HG03575 (cell line): ENCODE measurements at regions not wholly inside any gene's neighbourhood (a gene's known extent, or its start where the extent isn't known, plus 50 kb on each side); places are given as distances from the start of the nearest gene placed in this dataset.
"Not testable (repeated sequence)": the region's sequence is repeated elsewhere in the genome, so short reads cannot be mapped to it uniquely, and the experiment has no call there.

Experiments used
- ATAC-seq: cut with Tn5 transposase; IDR thresholded peaks from one replicate; pipeline ENCODE4 v1.9.1; 2021; ENCODE audit not compliant: unreplicated experiment, insufficient number of reproducible peaks, low FRiP score; ENCODE audit errors: extremely low read depth

DNA sequence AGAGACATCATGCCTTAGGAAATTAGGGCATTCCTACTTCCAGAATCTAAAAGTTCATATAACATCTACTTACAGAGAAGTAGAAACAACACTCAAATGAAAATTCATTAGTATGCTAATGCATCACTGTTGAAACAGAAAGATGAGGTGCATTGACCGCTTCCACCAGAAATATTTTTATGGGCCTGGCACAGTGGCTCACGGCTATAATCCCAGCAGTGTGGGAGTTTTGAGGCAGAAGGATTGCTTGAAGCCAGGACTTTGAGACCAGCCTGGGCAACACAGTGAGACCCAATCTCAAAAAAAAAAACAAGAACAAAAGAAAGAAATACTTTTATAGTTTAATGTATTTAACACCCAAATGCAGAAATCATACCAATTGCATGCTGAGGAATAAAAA, 220.9 kb downstream of the SKIDA1 start:
- no peak for ATAC-seq

DNA sequence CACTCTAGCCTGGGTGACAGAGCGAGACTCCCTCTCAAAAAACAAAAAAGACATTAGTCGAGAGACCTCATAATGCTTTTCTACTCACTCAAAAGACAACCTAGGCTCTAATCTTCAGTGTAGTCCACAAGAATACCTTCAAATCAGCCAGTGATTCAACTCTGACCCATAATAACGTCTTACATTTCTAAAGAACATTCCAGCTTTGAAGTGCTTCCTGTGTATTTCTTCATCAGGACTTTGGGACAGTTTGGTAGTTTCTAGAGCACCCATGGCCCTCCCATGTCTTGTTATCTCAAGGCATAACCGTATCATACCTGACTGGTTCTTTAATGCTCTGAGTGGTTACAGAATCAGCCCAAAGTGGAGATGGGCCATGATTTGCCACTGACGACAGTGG, 221.3 kb downstream of the SKIDA1 start:
- ATAC-seq = no peak

DNA sequence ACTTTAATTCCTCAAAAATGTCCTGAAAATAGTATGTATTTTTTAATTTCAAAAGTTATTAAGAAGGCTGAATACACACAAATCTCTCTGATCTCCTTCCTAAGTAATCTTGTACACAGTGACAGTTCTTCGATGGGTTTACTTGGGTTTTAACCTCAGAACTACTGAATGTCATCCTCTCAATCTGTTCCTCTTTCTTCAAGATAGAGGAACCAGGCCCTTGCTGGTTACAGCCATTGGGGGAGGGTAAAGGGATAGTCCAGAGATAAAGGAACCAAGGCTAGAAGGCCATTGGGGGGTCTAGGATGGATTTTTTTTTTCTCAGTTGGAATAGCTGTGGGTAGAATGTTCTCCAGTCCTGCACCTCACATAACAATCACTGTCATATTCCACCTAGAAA, 224.9 kb downstream of the SKIDA1 start:
- ATAC-seq = no peak

DNA sequence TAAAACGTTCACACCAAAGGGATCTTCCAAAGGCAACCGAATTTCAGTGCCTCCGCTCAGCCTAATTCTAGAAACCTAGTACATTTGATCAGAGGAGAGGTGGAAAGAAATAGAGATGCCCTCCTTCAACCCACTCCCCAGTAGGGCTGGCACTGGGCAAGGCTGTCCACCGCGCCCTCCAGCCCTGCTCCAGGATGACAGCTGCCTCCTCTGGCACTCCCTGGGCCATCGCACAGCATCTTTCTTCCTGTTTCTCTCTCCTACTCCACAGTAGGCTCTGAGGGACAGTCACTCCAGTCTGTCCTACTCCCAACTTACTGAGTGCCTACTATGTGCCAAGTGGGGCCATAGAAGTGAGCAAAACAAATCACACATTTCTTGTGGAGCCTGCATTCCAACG, 226.2 kb downstream of the SKIDA1 start:
- no peak for ATAC-seq

DNA sequence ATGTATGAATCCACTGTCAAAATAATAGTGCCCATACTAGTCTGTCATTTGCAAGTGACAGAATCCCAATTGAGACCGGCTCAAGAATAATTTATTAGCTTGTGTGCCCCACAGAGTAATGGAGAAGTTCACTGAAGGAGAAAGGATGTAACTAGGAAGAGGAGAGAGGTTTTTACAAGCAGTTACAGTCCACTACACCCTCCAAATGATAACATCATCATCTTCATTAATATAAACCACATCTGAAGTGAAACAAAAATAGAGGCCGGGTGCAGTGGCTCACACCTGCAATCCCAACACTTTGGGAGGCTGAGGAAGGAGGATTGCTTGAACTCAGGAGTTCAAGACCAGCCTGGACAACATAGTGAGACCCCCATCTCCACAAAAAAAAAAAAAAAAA, 226.8 kb downstream of the SKIDA1 start:
- no peak for ATAC-seq

GRCh38 chr10:21297603-21298383, 227.7 kb downstream of the SKIDA1 start:
- ATAC-seq = no peak

DNA sequence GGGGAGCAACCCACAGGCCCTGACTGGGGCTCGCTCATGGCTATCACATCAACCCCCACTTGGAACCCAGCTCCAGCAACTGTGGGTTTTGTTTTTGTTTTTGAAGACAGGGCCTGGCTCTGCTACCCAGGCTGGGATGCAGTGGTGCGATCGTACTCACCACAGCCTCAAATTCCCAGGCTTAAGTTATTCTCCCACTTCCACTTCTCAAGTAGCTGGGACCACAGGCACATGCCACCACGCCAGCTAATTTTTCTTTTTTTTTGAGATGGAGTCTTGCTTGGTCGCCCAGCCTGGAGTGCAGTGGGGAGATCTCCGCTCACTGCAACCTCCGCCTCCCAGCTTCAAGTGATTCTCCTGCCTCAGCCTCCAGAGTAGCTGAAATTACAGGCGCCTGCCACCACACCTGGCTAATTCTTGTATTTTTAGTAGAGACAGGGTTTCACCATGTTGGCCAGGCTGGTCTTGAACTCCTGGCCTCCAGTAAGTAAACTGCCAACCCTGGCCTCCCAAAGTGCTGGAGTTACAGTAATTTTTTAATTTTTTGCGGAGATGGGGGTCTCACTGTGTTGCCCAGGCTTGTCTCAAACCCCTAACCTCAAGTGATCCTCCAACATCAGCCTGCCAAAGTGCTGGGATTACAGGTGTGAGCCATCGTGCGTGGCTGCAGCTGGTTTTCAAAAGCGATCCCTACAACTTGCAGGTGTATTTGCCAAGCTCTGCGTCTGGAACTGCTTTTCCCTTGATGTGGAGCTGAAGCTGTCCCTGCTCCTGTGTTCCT, 228.7 kb downstream of the SKIDA1 start:
- no peak for ATAC-seq

DNA sequence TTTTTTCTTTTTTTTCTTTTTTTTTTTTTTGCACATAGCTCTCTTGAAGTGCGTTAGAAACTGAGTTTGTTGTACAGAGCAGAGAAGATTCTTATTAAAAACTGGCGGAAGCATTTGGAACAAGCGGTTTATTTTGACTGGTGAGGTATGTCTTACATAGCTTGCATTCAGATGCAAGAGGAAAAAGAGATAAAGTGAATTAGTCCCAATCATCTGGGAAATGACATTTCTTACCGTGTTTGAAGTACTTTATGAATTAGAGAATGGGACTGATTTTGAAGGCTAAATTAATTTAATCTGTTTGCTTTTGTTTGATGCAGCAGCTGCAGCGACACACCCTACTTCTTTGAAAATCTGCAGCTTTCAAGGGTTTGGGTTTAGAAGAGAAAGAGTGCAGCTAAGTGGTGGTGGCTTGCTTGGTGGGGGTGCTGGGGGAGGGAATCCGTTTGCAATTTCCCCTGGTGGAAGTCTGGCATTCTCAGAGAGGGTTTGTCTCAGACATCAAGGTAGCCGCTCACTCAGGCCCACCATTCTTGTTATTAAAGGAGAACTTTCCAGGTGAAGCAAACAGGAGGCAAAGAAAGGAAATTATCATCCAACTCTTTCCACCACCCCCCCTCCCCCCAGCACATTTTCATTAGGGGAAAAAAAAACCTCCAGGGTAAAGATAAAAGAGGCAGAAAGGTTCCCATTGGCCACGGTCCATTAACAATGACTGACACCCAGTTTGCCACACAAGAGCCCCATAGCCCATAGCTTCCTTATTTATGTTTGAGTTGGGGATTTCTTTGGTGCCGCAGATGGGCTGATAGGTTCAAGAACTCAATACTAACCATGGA, 231.7 kb downstream of the SKIDA1 start:
- no peak for ATAC-seq

DNA sequence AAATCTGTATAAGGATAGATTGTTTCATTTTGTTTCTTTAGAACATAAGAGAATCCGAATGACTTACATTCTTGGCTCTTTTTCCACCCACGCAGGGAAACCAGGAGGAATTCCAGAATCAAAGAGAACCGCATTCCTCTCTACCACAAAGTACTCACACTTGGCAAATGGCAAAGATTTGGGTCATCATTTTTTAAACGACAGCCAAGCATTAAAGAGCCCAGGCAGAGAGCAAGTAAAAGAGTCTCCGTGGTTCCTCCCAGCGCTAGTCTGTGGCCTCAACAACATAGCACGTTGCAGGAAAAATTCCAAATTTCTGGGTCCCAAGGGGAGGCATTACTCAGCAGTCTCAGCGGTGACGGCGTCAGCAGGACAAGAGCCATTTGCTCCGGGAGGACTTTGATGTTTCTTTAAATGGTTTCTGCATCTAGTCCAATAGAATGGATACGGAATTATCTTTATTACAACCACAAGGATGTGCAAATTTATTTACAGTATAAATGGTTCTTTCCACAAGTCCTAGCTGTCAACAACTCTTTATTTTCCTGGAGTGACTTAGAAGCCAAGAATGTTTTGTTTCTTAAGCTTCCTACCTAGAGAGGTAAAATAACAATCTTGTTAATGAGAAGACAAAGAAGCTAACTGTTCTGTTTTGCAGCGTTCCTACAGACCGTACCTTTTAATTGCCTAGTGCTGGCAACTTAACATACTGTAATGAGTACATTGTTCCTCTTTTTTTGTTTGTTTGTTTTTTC, 232.5 kb downstream of the SKIDA1 start:
- ATAC-seq = no peak

GRCh38 chr10:21290499-21291160, 234.9 kb downstream of the SKIDA1 start:
- no peak for ATAC-seq

- ATAC-seq = no peak
Observed at GRCh38 chr10:21289961-21290360, 235.5 kb downstream of the SKIDA1 start.

- ATAC-seq = no peak
Observed at GRCh38 chr10:21289271-21289670, 236.2 kb downstream of the SKIDA1 start.

- no peak for ATAC-seq
Observed at GRCh38 chr10:21285742-21286331, 239.6 kb downstream of the SKIDA1 start.

- no peak for ATAC-seq
Observed at GRCh38 chr10:21285207-21285606, 240.3 kb downstream of the SKIDA1 start.

DNA sequence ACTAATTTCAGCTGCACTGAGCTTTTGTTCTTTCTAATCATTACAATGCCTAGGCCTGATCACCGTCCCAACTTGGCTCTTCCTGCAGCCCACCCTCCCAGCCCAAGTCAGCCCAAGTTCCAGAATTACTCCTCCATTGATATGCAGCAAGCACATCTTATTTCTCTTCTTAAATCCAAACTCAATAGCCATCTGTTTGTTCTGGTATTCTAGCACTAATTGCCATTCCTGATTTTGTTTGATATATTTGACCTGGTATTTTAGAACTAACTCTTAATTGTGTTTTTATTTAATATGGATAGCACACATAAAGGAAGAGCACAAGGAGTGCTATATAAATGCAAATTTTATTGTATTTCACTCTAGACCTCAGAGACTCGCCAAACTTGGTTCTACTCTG, 241.2 kb downstream of the SKIDA1 start:
- ATAC-seq = no peak

GRCh38 chr10:21283053-21283452, 242.4 kb downstream of the SKIDA1 start:
- not testable (repeated sequence) for ATAC-seq

GRCh38 chr10:21281765-21282484, 243.6 kb downstream of the SKIDA1 start:
- no peak for ATAC-seq
